ENCODE measurements at regions not wholly inside any gene's neighbourhood (a gene's known extent, or its start where the extent isn't known, plus 50 kb on each side); places are given as distances from the start of the nearest gene placed in this dataset.

DNA sequence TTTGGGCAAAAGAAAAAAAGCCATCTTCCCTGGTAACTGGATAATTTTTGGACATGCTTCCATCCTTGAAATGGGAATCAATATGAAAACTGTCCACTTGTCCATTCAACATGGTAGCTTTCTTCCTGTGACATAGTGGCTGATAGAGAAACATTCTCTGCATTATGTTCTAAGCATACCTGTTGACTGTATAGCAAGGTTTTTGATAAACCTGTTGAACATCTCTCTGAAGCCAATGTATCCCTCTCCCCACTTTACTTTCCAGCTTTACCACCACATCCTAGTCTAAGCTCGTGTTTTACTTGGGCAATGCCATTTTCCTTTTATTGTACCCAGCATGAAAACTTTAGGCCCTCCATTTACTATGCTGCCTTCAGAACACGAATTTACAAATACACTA is 630.1 kb downstream of the TOX3 start:
- Histone ChIP-seq H4K20me1 (ENCODE audit: insufficient read depth, low read length) (no peaks in the 10 kb centered on the region), H3K36me3 (ENCODE audit: insufficient read depth, low read length) (no peaks in the 10 kb centered on the region), H2AFZ (ENCODE audit: low read length) (no peak overlapping the region), H3K4me3 (ENCODE audit: insufficient read depth, low read length) (no peak overlapping the region), H3K27me3 (ENCODE audit: insufficient read depth, low read length) (no peaks in the 10 kb centered on the region), H3K9me3 (ENCODE audit: low read depth, low read length) (no peaks in the 10 kb centered on the region), H3K79me2 (ENCODE audit: insufficient read depth, low read length) (no peaks in the 10 kb centered on the region), H3K4me1 (ENCODE audit: insufficient read depth, low read length) (no peaks in the 10 kb centered on the region), H3K27ac (ENCODE audit: low read depth, low read length) (no peak overlapping the region), H3K4me2 (ENCODE audit: insufficient read depth, low read length) (no peak overlapping the region)
- TF ChIP-seq, protein P1, sequence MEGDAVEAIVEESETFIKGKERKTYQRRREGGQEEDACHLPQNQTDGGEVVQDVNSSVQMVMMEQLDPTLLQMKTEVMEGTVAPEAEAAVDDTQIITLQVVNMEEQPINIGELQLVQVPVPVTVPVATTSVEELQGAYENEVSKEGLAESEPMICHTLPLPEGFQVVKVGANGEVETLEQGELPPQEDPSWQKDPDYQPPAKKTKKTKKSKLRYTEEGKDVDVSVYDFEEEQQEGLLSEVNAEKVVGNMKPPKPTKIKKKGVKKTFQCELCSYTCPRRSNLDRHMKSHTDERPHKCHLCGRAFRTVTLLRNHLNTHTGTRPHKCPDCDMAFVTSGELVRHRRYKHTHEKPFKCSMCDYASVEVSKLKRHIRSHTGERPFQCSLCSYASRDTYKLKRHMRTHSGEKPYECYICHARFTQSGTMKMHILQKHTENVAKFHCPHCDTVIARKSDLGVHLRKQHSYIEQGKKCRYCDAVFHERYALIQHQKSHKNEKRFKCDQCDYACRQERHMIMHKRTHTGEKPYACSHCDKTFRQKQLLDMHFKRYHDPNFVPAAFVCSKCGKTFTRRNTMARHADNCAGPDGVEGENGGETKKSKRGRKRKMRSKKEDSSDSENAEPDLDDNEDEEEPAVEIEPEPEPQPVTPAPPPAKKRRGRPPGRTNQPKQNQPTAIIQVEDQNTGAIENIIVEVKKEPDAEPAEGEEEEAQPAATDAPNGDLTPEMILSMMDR (IDR thresholded peaks at IDR 0.05; ENCODE audit: extremely low read depth, low read depth, low read length): no peak
- DNase-seq (ENCODE audit: insufficient read length, low spot score, missing footprints): no peak

DNA sequence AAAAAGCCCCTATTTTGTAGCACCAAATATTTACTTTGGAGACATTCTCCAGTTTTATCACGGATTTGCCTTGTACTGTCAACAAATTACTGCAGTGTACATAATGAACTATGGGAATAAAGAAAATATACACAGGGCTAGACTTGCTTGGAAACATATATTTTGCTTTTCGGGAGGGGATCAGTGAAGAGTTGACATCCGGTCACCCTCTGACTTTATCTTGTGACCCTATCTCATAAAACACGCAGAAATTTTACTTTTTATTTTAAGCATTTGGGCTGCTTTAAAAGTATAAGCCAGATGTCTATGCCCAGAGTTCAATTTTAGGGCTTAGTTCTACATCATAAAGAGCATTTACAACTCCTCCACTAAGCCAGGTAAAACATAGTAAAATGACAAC is 630.7 kb downstream of the TOX3 start:
- H3K4me1 ChIP-seq (ENCODE audit: insufficient read depth, low read length): no peaks in the 10 kb centered on the region
- H4K20me1 ChIP-seq (ENCODE audit: insufficient read depth, low read length): no peaks in the 10 kb centered on the region
- H2AFZ ChIP-seq (ENCODE audit: low read length): no peak overlapping the region
- H3K9me3 ChIP-seq (ENCODE audit: low read depth, low read length): no peaks in the 10 kb centered on the region
- no peak for DNase-seq (ENCODE audit: insufficient read length, low spot score, missing footprints)
- no peak overlapping the region for H3K4me2 ChIP-seq (ENCODE audit: insufficient read depth, low read length)
- TF ChIP-seq, protein P1 (IDR thresholded peaks at IDR 0.05; ENCODE audit: extremely low read depth, low read depth, low read length): no peak
- H3K36me3 ChIP-seq (ENCODE audit: insufficient read depth, low read length): no peaks in the 10 kb centered on the region
- H3K4me3 ChIP-seq (ENCODE audit: insufficient read depth, low read length): no peak overlapping the region
- no peak overlapping the region for H3K27ac ChIP-seq (ENCODE audit: low read depth, low read length)
- no peaks in the 10 kb centered on the region for H3K27me3 ChIP-seq (ENCODE audit: insufficient read depth, low read length)
- no peaks in the 10 kb centered on the region for H3K79me2 ChIP-seq (ENCODE audit: insufficient read depth, low read length)

DNA sequence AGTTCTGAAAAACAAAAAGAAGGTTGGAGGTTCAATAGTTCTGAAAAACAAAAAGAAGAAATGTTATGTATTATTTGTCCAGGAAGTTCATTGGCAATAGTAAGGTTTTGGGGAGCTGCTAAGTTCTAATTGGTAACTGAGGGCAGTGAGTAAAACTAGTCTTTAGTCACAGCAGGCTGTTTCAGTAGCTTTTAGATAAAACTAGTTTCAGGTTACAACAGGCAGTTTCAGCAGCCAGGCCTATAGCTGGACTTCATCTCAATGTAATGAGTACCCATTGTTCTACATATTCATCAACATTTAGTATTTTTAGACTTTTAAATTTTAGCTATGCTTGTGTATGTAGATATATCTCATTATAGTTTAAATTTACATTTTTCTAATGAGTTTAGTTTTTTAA is 639.3 kb downstream of the TOX3 start:
- H3K27ac ChIP-seq (ENCODE audit: low read depth, low read length): no peak overlapping the region
- no peak overlapping the region for H3K4me3 ChIP-seq (ENCODE audit: insufficient read depth, low read length)
- TF ChIP-seq, protein P1 (IDR thresholded peaks at IDR 0.05; ENCODE audit: extremely low read depth, low read depth, low read length): no peak
- H3K9me3 ChIP-seq (ENCODE audit: low read depth, low read length): no peaks in the 10 kb centered on the region
- no peak for DNase-seq (ENCODE audit: insufficient read length, low spot score, missing footprints)
- H3K4me1 ChIP-seq (ENCODE audit: insufficient read depth, low read length): no peaks in the 10 kb centered on the region
- H3K4me2 ChIP-seq (ENCODE audit: insufficient read depth, low read length): no peak overlapping the region
- no peaks in the 10 kb centered on the region for H3K27me3 ChIP-seq (ENCODE audit: insufficient read depth, low read length)
- no peaks in the 10 kb centered on the region for H4K20me1 ChIP-seq (ENCODE audit: insufficient read depth, low read length)
- no peaks in the 10 kb centered on the region for H3K79me2 ChIP-seq (ENCODE audit: insufficient read depth, low read length)
- H3K36me3 ChIP-seq (ENCODE audit: insufficient read depth, low read length): no peaks in the 10 kb centered on the region
- no peak overlapping the region for H2AFZ ChIP-seq (ENCODE audit: low read length)

DNA sequence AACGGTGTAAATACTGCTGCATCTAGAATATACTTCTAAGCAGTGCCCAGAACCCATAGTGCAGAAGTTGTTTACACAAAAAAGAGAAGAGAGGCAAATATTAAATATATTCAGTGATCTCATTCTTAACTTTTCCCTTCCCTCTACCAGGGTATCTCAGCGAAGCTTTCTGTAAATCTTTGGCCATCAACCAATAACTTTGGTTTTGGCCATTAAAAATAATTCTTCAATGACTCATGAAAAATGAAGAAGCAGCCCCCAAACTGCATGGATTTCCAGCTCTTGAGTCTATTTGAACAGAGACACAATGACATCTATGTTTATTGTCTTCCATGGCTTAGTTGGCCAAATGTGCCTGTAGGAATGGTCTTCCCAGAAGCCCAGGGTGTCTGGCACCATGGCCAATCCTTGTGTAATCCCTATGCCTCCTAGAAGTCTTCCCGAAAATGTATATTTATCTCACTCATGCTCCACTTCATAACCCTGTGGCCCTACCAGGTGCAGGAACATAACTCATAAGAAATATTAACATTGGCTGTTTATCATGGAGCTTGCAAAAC is 646.6 kb downstream of the TOX3 start:
- H3K27ac ChIP-seq (ENCODE audit: low read depth, low read length): no peak overlapping the region
- no peak overlapping the region for H2AFZ ChIP-seq (ENCODE audit: low read length)
- no peaks in the 10 kb centered on the region for H4K20me1 ChIP-seq (ENCODE audit: insufficient read depth, low read length)
- no peak for DNase-seq (ENCODE audit: insufficient read length, low spot score, missing footprints)
- TF ChIP-seq, protein P1 (IDR thresholded peaks at IDR 0.05; ENCODE audit: extremely low read depth, low read depth, low read length): no peak
- H3K9me3 ChIP-seq (ENCODE audit: low read depth, low read length): no peaks in the 10 kb centered on the region
- H3K79me2 ChIP-seq (ENCODE audit: insufficient read depth, low read length): no peaks in the 10 kb centered on the region
- no peaks in the 10 kb centered on the region for H3K27me3 ChIP-seq (ENCODE audit: insufficient read depth, low read length)
- H3K4me1 ChIP-seq (ENCODE audit: insufficient read depth, low read length): no peaks in the 10 kb centered on the region
- H3K4me2 ChIP-seq (ENCODE audit: insufficient read depth, low read length): no peak overlapping the region
- H3K4me3 ChIP-seq (ENCODE audit: insufficient read depth, low read length): no peak overlapping the region
- no peaks in the 10 kb centered on the region for H3K36me3 ChIP-seq (ENCODE audit: insufficient read depth, low read length)
